Right atrium auricular region (tissue), 2 donors: ENCODE measurements at regions not wholly inside any gene's neighbourhood (a gene's known extent, or its start where the extent isn't known, plus 50 kb on each side); places are given as distances from the start of the nearest gene placed in this dataset.

ENCODE experiments used
- DNase-seq: peaks from one replicate; pipeline ENCODE4 v3.0.0-alpha.2; 2019; ENCODE audit warnings: low spot score
- H3K27ac ChIP-seq, 2 donors: fragments of 200-600 bp; sonication (generic); 1 replicate in 1 of 2; 2 replicates in 1 of 2; pipeline ENCODE4 v1.5.1; 2016 to 2019
- H3K27me3 ChIP-seq, 2 donors: fragments of 200-600 bp; sonication (generic); one replicate each; pipeline versions ENCODE4 v1.5.1 to v1.6.0; 2017 to 2019
- H3K36me3 ChIP-seq: fragments of 200-600 bp; sonication (generic); one replicate; pipeline ENCODE4 v1.5.1; 2016
- H3K4me1 ChIP-seq, 2 donors: fragments of 200-600 bp; sonication (generic); one replicate each; pipeline versions ENCODE4 v1.5.1 to v1.6.0; 2017 to 2019
- H3K4me3 ChIP-seq, 2 donors: fragments of 200-600 bp; sonication (generic); 1 replicate in 1 of 2; 2 replicates in 1 of 2; pipeline ENCODE4 v1.5.1; 2017 to 2019; ENCODE audit warnings: mild to moderate bottlenecking in 1 of 2, moderate library complexity in 1 of 2
- H3K9me3 ChIP-seq, 2 donors: fragments of 200-600 bp; sonication (generic); one replicate each; pipeline ENCODE4 v1.5.1; 2019
- TF ChIP-seq, protein P1 (sequence below), 2 donors: fragments of 200-600 bp; sonication (generic); IDR thresholded peaks; one replicate each; pipeline ENCODE4 v1.5.1; 2019; ENCODE audit warnings: antibody characterized with exemption in 2 of 2

DNA sequence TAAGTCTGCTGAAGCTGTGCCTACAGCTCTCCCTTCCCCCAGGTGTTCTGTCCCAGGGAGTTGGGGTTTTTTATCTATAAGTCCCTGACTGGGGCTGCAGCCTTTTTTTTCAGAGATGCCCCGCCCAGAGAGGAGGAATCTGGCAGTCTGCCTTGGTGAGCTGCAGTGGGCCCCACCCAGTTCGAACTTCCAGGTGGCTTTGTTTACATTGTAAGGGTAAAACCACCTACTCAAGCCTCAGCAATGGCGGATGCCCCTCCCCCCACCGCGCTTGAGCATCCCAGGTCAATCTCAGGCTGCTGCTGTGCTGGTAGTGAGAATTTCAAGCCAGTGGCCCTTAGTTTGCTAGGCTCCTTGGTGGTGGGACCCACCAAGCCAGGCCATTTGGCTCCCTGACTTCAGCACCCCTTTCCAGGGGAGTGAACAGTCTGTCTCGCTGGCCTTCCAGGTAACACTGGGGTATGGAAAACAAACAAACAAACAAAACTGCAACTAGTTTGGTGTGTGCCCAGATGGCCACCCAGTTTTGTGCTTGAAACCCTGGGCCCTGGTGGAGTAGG lies 189.4 kb downstream of the MFSD1 start:
- Histone ChIP-seq H3K36me3 (no peaks in the 10 kb centered on the region), H3K4me3 (no peak overlapping the region), H3K9me3 (no peaks in the 10 kb centered on the region), H3K27me3 (no peaks in the 10 kb centered on the region), H3K4me1 (no peaks in the 10 kb centered on the region), H3K27ac (no peak overlapping the region)
- TF ChIP-seq, protein P1, sequence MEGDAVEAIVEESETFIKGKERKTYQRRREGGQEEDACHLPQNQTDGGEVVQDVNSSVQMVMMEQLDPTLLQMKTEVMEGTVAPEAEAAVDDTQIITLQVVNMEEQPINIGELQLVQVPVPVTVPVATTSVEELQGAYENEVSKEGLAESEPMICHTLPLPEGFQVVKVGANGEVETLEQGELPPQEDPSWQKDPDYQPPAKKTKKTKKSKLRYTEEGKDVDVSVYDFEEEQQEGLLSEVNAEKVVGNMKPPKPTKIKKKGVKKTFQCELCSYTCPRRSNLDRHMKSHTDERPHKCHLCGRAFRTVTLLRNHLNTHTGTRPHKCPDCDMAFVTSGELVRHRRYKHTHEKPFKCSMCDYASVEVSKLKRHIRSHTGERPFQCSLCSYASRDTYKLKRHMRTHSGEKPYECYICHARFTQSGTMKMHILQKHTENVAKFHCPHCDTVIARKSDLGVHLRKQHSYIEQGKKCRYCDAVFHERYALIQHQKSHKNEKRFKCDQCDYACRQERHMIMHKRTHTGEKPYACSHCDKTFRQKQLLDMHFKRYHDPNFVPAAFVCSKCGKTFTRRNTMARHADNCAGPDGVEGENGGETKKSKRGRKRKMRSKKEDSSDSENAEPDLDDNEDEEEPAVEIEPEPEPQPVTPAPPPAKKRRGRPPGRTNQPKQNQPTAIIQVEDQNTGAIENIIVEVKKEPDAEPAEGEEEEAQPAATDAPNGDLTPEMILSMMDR (IDR thresholded peaks at IDR 0.05): no peak
- no peak for DNase-seq

DNA sequence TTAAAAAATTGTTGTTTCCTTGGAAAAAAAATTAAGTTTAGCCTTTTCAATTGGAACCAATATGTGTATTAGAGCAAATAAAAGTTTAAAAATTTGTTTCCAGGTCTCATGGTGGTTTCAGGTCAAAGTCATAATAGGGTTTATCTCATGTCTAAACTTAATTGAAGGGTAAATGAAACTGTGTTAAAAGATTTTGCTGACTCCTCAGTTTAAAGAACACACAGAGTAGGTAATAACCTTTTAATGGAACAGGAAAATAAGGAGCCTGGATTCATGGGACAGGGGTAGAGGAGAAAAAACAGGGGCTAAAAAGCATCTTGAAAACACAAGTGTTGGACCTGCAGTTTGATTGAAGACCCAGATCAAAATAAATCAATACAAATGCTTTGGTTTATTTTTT lies 190.6 kb downstream of the MFSD1 start:
- H3K4me3 ChIP-seq: no peak overlapping the region
- no peaks in the 10 kb centered on the region for H3K36me3 ChIP-seq
- H3K27ac ChIP-seq: no peak overlapping the region
- no peaks in the 10 kb centered on the region for H3K4me1 ChIP-seq
- no peaks in the 10 kb centered on the region for H3K27me3 ChIP-seq
- H3K9me3 ChIP-seq: no peaks in the 10 kb centered on the region
- TF ChIP-seq, protein P1 (IDR thresholded peaks at IDR 0.05): no peak
- no peak for DNase-seq

DNA sequence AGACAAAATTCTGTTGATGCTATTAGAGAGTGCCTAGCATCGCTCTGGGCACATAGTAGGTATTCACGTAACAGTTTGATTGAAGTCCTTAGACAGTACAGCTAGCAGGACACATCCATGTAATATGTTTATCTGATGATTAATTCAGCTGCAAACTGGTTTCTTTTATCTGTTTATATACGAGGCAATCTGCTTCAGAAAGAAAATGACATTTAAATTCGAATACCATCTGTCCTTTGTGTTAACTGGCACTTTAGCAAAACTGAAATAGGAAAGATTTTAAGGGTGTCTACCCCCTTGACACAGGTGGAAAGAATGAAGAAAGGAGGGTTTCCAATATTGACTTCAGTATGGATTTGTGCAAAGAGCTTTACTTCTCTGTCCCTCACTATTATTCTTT lies 192.5 kb downstream of the MFSD1 start:
- Histone ChIP-seq H3K27ac (no peak overlapping the region), H3K9me3 (no peaks in the 10 kb centered on the region), H3K4me1 (no peaks in the 10 kb centered on the region), H3K4me3 (no peak overlapping the region), H3K36me3 (no peaks in the 10 kb centered on the region), H3K27me3 (no peaks in the 10 kb centered on the region)
- TF ChIP-seq, protein P1 (IDR thresholded peaks at IDR 0.05): no peak
- no peak for DNase-seq

DNA sequence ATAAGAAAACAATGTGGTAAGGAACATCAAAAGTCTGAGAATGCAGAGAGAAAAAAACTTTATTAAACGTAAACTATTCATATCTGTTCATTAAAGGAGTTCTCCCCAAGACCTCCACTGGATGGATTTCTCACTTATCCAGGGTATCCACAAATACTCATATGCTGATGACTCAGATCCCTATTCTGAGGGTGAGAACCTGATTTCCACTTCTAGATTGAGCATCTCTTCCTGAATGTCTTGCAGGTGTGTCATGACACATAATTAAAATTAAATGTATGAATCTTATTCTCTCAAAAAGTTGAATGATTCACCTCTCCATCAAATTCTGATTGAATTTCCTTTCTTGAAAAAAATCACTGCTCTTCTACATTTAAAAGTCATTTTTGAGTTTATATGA lies 199.9 kb downstream of the MFSD1 start:
- H3K4me3 ChIP-seq: no peak overlapping the region
- TF ChIP-seq, protein P1 (IDR thresholded peaks at IDR 0.05): no peak
- H3K36me3 ChIP-seq: no peaks in the 10 kb centered on the region
- DNase-seq: no peak
- no peaks in the 10 kb centered on the region for H3K9me3 ChIP-seq
- H3K27me3 ChIP-seq: no peaks in the 10 kb centered on the region
- no peak overlapping the region for H3K27ac ChIP-seq
- no peaks in the 10 kb centered on the region for H3K4me1 ChIP-seq

DNA sequence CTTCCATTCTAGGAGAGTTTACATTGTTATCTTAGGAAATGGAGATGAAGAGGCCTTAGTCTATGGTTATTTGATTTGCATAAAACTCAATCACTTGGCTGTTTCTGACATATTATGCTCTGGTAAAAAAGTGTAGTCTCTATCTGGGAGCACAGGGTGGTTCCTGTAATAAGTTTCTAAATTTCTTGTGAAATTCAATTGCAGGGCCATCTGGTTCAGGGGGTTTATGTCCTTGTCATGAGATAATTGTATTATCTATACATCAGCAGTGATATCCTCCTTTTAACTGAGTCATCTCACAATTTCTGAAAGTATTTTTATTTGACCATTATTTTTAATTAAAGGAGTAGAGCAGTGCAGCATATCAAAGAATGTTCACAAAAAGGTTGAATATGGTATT lies 203.3 kb downstream of the MFSD1 start:
- TF ChIP-seq, protein P1 (IDR thresholded peaks at IDR 0.05): no peak
- H3K4me3 ChIP-seq: no peak overlapping the region
- H3K27me3 ChIP-seq: no peaks in the 10 kb centered on the region
- DNase-seq: no peak
- no peaks in the 10 kb centered on the region for H3K36me3 ChIP-seq
- no peak overlapping the region for H3K27ac ChIP-seq
- H3K4me1 ChIP-seq: no peaks in the 10 kb centered on the region
- H3K9me3 ChIP-seq: no peaks in the 10 kb centered on the region

DNA sequence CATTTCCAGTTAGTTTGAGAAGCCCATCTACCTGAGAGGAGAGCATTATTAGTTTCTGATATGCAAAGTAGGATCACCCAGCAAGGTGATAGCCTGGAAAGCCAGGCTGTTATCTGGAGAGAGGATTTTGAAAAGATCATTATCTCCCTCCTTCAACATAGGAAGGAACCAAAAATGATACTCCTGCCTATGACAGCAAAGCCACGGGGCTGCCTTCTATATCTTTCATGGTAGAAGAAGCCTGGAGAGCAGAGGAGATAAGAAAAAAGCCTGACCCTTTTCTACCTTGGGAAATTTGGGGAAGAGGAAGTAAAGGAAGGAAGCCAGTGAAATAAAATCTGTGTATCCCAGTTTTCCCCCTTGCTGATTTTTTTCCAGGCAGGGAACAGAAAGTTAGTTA lies 205.5 kb downstream of the MFSD1 start:
- no peaks in the 10 kb centered on the region for H3K9me3 ChIP-seq
- no peaks in the 10 kb centered on the region for H3K27me3 ChIP-seq
- TF ChIP-seq, protein P1 (IDR thresholded peaks at IDR 0.05): no peak
- H3K36me3 ChIP-seq: no peaks in the 10 kb centered on the region
- no peak overlapping the region for H3K4me3 ChIP-seq
- no peak for DNase-seq
- H3K4me1 ChIP-seq: no peaks in the 10 kb centered on the region
- no peak overlapping the region for H3K27ac ChIP-seq
